Muscle layer of colon (tissue), 2 donors: ENCODE measurements at regions not wholly inside any gene's neighbourhood (a gene's known extent, or its start where the extent isn't known, plus 50 kb on each side); places are given as distances from the start of the nearest gene placed in this dataset.

Source experiments
- H3K27ac ChIP-seq: one replicate; pipeline ENCODE4 v1.7.0; 2013; ENCODE audit warnings: low read depth, mild to moderate bottlenecking, low read length, moderate library complexity
- H3K27me3 ChIP-seq, 2 donors: one replicate each; pipeline ENCODE4 v1.7.0; 2013; ENCODE audit warnings: low read length in 2 of 2, mild to moderate bottlenecking in 2 of 2; ENCODE audit not compliant: insufficient read depth in 2 of 2, control insufficient read depth in 1 of 2
- H3K36me3 ChIP-seq: one replicate; pipeline ENCODE4 v1.7.0; 2013; ENCODE audit warnings: mild to moderate bottlenecking, low read length; ENCODE audit not compliant: insufficient read depth
- H3K4me1 ChIP-seq: one replicate; pipeline ENCODE4 v1.7.0; 2013; ENCODE audit warnings: mild to moderate bottlenecking, low read length; ENCODE audit not compliant: insufficient read depth
- H3K4me3 ChIP-seq, 2 donors: one replicate each; pipeline ENCODE4 v1.7.0; 2013; ENCODE audit warnings: low read length in 2 of 2, low read depth in 1 of 2, mild to moderate bottlenecking in 1 of 2, moderate library complexity in 1 of 2
- H3K9ac ChIP-seq: one replicate; pipeline ENCODE4 v1.7.0; 2013; ENCODE audit warnings: low read length
- H3K9me3 ChIP-seq: one replicate; pipeline ENCODE4 v1.7.0; 2013; ENCODE audit warnings: mild to moderate bottlenecking, low read length
- donor health status: abdominal sarcoma.
- donor health status: Adenocarcinoma of cecum.

DNA sequence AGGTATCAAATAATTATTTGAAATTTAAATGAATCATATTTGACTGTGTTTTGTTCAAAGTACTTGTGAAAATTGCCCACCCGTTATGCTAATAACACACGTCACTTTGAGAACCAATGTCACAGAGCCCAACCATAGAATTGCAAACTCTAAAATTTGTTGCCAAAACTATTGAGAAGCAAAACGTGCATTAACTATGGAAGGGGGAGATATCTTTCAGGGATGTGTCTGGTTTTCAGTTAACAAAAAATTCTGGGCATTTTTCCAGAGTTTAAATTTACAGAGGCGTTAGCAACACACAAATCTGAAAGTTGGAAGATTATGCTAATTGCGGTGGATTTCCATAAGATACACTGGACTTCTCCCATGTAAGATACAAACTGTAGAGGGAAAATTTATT is 371.8 kb upstream of the E2F7 start:
- Histone ChIP-seq H3K9ac (no peak overlapping the region), H3K4me1 (no peaks in the 10 kb centered on the region), H3K27me3 (no peaks in the 10 kb centered on the region), H3K27ac (no peak overlapping the region), H3K4me3 (no peak overlapping the region), H3K36me3 (no peaks in the 10 kb centered on the region), H3K9me3 (no peaks in the 10 kb centered on the region)

DNA sequence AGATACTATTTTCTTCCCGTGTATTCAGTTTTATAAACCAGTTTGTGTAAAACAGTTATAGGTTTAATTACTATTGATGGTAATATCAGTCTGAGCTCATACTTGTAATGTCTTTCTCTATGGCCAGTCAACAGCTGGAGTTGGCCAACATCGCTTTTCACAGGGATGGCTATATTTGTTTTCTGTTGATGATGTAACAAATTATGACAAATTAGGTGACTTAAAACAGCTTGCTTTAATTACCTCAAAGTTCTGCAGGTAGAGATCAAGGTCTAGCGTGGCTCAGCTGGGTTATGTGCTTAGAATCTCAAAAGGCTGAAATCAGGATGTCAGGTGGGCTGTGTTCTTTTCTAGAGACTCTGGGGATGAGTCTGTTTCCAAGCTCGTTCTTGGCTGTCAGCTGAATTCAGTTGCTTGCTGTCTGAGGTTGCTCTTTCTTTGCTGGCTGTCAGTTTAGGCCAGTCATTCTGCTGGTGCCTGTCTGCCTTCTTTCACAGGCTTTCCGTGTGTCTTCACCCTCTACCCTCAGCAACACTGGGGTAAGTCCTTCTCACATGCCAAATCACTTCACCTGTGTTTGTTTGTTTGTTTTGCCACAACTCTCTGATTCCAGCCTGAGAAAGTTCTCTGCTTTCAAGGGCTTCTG is 370.2 kb upstream of the E2F7 start:
- Histone ChIP-seq H3K9ac (no peak overlapping the region), H3K27ac (no peak overlapping the region), H3K27me3 (no peaks in the 10 kb centered on the region), H3K4me1 (no peaks in the 10 kb centered on the region), H3K36me3 (no peaks in the 10 kb centered on the region), H3K4me3 (no peak overlapping the region), H3K9me3 (no peaks in the 10 kb centered on the region)

DNA sequence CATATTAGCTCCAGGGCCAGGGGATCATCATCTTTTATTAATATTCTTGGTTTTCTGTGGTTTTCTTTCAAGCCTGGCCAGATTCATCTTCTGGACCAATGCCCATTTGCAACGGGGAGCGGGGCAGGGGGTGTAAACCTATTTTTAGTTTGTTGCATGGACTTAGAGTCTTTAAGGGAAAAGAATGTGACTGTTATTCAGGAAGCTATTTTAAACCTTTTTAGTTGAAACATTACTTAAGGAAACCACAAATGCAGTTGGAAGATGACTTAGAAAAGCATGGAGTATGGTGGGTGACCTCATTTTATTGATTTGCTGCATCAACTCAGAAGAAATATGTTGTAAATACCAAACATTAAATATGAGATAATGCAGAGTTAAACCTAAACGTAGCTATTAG is 368.4 kb upstream of the E2F7 start:
- H3K27me3 ChIP-seq = no peaks in the 10 kb centered on the region
- no peaks in the 10 kb centered on the region for H3K4me1 ChIP-seq
- no peak overlapping the region for H3K4me3 ChIP-seq
- no peaks in the 10 kb centered on the region for H3K36me3 ChIP-seq
- no peaks in the 10 kb centered on the region for H3K9me3 ChIP-seq
- H3K9ac ChIP-seq = no peak overlapping the region
- no peak overlapping the region for H3K27ac ChIP-seq

DNA sequence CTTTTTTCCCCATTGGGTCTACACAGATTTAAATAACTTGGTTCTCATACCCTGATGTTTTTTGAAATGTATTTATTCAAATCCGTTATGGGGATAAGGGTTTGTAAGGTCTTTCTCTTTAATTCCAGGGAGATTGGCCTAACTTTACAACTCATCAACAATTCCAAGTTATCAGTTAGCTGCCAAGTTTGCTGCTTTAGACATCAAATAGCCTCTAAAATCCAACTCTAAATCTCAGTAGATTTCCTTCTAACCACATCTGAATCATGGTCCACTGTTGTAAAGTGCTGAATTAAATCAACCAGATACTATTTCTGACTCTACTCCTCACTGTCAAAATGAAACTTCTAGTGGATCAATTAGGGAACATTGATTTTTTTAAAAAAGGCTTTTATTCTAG is 364.1 kb upstream of the E2F7 start:
- Histone ChIP-seq H3K4me3 (no peak overlapping the region), H3K27ac (no peak overlapping the region), H3K36me3 (no peaks in the 10 kb centered on the region), H3K4me1 (no peaks in the 10 kb centered on the region), H3K9ac (no peak overlapping the region), H3K27me3 (no peaks in the 10 kb centered on the region), H3K9me3 (no peaks in the 10 kb centered on the region)

DNA sequence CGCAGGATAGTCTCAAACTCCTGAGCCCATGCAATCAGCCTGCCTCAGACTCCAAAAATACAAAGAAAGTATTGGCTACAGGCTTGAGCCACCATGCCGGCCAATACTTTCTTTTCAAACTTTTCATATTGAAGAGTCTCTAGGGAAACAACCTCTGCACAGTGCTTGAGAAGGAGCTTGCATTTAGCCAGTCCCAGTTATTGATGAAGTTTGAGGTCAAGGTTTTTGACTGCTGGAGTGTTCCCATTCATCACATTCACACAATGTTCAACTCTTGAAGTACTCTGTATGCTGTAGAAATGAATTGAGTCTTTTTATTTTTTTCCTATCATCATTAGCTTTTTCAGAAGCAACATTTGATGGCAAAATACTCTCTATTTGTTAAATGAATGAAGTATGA is 355.8 kb upstream of the E2F7 start:
- Histone ChIP-seq H3K9ac (no peak overlapping the region), H3K36me3 (no peaks in the 10 kb centered on the region), H3K4me1 (no peaks in the 10 kb centered on the region), H3K4me3 (no peak overlapping the region), H3K27me3 (no peaks in the 10 kb centered on the region), H3K27ac (no peak overlapping the region), H3K9me3 (no peaks in the 10 kb centered on the region)

DNA sequence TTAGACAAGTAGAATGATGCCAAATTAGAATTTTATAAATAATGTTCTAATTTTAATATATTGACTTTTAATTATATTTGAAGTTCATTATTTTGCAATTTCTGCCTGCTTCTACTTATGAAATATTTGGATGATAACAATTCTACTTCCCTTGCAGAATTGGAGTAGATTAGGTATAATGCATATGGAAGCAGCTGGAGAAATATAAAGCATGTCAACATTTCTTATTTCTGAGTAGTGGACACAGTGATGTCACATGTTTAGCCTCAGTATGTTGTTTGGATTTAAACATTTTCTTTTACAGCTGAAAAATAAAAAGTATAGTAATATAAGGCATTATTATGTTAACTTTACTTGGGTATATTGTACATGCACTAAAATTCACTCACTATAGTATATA is 344.2 kb upstream of the E2F7 start:
- H3K9ac ChIP-seq = no peak overlapping the region
- H3K36me3 ChIP-seq = no peaks in the 10 kb centered on the region
- no peak overlapping the region for H3K27ac ChIP-seq
- no peaks in the 10 kb centered on the region for H3K4me1 ChIP-seq
- H3K27me3 ChIP-seq = no peaks in the 10 kb centered on the region
- no peak overlapping the region for H3K4me3 ChIP-seq
- H3K9me3 ChIP-seq = no peaks in the 10 kb centered on the region

DNA sequence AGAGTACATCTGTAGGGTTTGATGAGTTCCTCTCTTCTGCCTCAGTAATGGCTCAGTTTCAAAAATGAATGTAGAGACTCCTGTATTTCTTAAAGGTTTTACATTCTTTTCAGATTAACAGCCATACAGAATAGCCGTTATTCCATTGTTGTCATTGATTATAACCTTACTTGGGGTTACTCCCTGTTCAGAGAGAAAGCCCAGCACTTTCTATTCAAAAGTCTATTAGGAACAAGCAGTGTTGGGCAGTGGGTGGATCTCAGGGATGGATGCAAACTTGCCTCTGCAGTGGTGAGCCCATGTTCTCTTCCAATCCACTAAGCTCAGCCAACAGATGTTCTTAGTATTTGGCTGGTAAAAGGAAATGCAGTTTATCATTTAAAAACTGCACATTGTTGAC is 342.6 kb upstream of the E2F7 start:
- H3K9ac ChIP-seq = no peak overlapping the region
- no peaks in the 10 kb centered on the region for H3K4me1 ChIP-seq
- no peaks in the 10 kb centered on the region for H3K36me3 ChIP-seq
- no peak overlapping the region for H3K27ac ChIP-seq
- no peaks in the 10 kb centered on the region for H3K9me3 ChIP-seq
- no peak overlapping the region for H3K4me3 ChIP-seq
- no peaks in the 10 kb centered on the region for H3K27me3 ChIP-seq

DNA sequence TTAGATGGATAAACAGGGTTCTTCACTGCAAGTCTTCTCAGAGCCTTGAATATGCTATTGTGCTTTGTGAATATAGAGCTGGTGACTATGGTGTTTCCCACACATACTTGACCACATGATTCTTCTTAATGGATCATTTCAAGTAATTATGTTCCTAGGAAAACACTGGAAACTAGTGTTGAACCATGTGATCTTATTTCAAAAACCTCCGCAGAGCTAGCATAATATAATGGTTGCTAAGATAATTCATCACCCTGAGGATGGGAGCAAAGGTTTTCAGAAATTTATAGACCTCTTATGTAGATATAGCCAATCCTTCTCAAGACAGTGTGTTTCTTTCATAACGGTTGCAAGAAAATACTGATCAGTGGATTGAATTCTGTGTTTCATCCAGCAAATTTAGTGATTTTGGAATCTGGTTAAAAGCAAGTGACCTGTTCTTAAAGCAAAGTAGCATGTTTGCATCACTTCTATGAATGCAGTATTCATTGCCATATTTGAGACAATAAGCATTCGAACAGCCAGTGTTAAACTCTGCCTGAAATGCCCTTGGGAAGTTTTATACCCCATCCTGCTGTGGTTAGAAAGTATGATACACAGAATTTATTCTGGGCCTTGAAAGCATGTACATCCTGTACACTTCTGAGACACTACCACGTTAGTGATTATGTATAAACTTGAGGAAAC is 341.0 kb upstream of the E2F7 start:
- Histone ChIP-seq H3K9me3 (no peaks in the 10 kb centered on the region), H3K36me3 (no peaks in the 10 kb centered on the region), H3K27ac (no peak overlapping the region), H3K9ac (no peak overlapping the region), H3K4me3 (no peak overlapping the region), H3K4me1 (no peaks in the 10 kb centered on the region), H3K27me3 (no peaks in the 10 kb centered on the region)

DNA sequence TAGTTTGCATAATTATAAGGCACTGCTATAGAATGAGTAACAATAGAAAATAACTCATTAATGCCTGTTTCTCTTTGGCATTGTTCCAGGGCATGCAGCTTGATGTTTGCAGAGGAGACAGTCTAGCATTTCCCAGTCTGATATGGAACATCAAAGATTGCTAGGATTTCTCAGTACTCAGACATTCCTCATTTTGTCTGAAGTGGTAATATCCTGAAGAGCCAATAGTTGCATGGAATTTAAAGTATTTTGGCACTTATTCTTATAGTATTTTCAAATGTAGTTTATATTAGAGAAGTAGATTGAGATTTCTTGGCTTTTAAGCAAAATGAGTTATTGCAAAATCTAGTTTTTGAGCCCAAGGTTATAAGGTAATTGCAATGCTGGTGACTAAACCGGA is 337.3 kb upstream of the E2F7 start:
- Histone ChIP-seq H3K36me3 (no peaks in the 10 kb centered on the region), H3K9ac (no peak overlapping the region), H3K9me3 (no peaks in the 10 kb centered on the region), H3K4me3 (no peak overlapping the region), H3K27me3 (no peaks in the 10 kb centered on the region), H3K27ac (no peak overlapping the region), H3K4me1 (no peaks in the 10 kb centered on the region)

DNA sequence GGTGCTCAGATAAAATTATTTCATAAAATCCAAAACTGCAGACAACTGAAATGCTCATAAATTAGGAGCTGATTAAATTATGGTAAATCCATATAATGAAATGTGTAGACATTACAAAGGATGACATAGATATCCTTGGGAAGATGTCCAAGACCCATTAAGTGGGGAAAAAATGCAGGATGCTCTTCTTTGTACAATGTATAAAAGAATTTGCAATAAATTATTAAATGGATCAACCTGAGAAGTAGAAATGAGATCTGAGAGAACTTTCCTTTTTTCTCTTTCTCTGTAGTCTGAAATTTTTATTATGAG is 336.4 kb upstream of the E2F7 start:
- Histone ChIP-seq H3K4me1 (no peaks in the 10 kb centered on the region), H3K27me3 (no peaks in the 10 kb centered on the region), H3K9ac (no peak overlapping the region), H3K27ac (no peak overlapping the region), H3K9me3 (no peaks in the 10 kb centered on the region), H3K36me3 (no peaks in the 10 kb centered on the region), H3K4me3 (no peak overlapping the region)

DNA sequence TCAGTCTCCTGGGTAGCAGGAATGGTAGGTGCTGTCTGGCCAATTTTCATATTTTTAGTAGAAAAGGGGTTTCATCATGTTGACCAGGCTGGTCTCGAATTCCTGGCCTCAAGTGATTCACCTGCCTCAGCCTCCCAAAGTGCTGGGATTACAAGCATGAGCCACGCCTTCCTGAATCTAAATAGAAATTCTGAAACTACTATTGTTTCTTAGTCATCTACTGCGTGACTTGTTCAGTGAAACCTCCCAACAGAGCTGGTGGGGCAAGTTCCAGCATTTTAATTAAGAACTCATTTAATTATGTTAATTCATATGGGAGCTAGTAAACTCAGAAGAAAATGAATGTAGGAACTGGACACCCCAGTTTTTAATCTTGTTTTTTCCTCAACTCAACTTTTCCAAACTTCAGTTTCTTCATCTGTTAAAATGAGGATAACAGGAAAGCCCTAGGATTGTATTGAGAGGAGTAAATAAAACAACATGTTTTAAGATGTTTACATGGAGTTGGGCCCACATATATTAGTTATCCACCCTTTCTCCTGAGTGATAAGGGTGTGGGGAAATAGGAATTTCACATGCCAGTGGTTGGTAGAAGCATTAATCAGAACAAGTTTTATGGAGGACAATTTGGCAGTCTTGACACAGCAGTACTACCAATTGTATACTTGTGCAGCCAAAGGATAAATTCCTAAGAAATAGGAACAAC is 335.8 kb upstream of the E2F7 start:
- Histone ChIP-seq H3K4me3 (no peak overlapping the region), H3K9ac (no peak overlapping the region), H3K9me3 (no peaks in the 10 kb centered on the region), H3K27me3 (no peaks in the 10 kb centered on the region), H3K36me3 (no peaks in the 10 kb centered on the region), H3K4me1 (no peaks in the 10 kb centered on the region), H3K27ac (no peak overlapping the region)
